Erythroblast (primary cell): ENCODE measurements at regions not wholly inside any gene's neighbourhood (a gene's known extent, or its start where the extent isn't known, plus 50 kb on each side); places are given as distances from the start of the nearest gene placed in this dataset.

ENCODE experiments used
- DNase-seq, 2 experiments: peaks; one replicate each; lab custom pipeline; 2025; lab: John Stamatoyannopoulos, UW
- GATA1 ChIP-seq: IDR thresholded peaks from 2 replicates; pipeline ENCODE4 v1.6.1; 2011; ENCODE audit warnings: low read depth, mild to moderate bottlenecking, control low read depth, low read length, moderate library complexity
- POLR2A ChIP-seq: IDR thresholded peaks from 2 replicates; pipeline ENCODE4 v1.6.1; 2011; ENCODE audit warnings: mild to moderate bottlenecking, low read length

DNA sequence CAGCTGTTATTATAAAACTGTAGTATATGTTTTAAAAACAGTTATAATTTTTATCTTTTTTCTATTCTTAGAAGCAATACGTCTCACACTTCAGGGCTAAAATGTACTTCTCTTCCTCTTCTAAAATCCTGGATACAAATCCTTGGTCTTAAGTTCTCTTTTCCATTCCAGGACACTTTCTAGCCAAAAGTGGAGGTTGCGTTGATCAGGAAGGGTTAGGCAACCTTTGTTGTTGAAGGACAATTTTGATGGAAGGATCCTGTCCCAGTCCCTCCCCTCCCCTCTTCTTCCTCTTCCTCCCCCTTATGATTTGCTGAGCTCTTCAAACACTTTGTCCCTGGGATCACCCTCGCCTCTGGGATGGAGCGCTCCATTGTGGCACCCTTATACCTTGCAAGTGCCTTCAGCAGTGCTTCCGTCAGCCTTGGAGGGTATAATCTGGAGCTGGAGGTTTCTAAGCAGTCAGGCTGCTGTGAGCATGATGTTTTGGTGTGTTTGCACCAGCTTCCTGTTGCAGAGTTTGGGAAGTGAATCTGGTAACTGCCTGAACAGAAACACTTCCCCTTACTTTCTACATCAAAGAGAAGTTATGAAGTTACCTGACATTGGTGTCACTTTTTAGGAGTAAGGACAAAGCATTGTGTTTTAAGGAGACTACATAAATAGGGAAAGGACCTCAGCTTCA lies 87.4 kb upstream of the SLC38A2 start:
- TF ChIP-seq POLR2A (no peak), GATA1 (no peak)
- no peak for DNase-seq

- no peak for DNase-seq
- TF ChIP-seq GATA1 = no peak
- no peak for TF ChIP-seq POLR2A
Measured at GRCh38 chr12:46459111-46459510, 86.5 kb upstream of the SLC38A2 start.

GRCh38 chr12:46458500-46459102 lies 86.0 kb upstream of the SLC38A2 start:
- DNase-seq = no peak
- no peak for TF ChIP-seq GATA1
- TF ChIP-seq POLR2A = no peak

GRCh38 chr12:46457958-46458357 lies 85.4 kb upstream of the SLC38A2 start:
- DNase-seq = no peak

DNA sequence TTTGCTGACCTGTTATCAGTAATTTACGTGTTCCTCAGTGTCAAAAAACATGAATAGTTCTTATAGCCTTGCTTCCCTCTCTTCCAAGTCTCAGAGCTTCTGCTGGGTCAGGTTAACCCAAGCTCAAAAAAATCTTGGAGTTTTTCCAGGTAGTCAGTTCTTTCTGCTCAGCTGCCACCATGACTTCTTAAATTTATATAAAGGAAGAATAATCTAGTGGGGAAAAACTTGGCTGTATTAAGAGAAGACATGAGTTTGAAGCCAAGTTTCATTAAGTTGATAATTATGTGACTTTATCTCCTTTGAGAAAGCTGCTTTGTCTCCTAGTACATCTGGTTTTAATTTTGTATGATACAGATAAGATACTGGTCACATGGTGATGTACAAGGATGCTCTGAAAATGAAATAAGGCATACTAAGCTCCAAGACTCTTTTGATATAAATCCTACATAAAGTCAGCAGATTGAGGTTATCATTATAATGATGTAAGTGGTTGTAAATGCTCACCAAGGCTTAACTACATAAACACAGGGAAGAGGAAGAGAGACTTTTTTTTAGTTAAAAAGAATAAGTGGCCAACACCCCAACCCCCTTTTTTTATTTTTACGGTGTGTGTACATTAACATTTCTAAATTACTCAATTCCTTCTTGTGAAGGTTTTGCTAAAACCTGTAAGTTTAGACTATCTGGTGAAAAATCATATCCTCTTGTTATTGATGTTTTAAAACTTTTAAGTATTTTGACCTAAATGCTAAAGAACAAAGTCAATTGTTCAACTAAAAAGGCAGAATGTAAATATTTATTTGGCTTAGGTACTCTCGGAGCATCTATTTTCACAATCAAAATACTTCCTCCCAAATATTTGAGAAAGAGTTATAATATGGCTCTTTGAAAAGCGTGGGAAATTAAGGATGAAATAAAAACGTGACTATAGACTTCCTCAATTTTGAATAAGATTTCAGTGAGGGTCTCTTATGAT lies 84.1 kb upstream of the SLC38A2 start:
- DNase-seq = peak; percentile 11 to 19
- no peak for TF ChIP-seq POLR2A
- no peak for TF ChIP-seq GATA1

More at GRCh38 chr12:46457958-46458357, 85.4 kb upstream of the SLC38A2 start:
- TF ChIP-seq POLR2A = no peak
- no peak for TF ChIP-seq GATA1

- TF ChIP-seq GATA1 (no peak), POLR2A (no peak)
Measured at GRCh38 chr12:46455648-46456352, 83.2 kb upstream of the SLC38A2 start.

GRCh38 chr12:46454981-46455380 lies 82.4 kb upstream of the SLC38A2 start:
- no peak for TF ChIP-seq GATA1
- no peak for TF ChIP-seq POLR2A
- no peak for DNase-seq

More at GRCh38 chr12:46455648-46456352, 83.2 kb upstream of the SLC38A2 start:
- no peak for DNase-seq

DNA sequence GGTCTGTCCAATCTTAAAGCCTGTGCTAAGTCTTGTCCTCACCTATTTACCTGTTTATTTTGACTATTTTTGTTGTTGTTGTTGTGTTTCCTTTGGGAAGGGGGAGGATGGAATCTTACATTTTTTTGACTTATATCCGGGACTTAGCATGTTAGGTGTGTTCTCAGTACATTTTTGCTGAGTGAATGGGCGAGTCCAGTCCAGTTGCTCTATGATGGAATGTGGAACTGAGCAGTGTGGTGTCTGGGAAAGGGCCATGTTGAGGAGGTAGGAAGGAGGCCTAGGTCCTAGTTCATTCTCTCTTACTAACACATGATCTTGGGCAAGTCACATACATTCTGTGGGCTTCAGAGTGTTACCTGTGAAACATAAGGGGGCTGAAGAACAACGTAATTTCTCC lies 80.9 kb upstream of the SLC38A2 start:
- TF ChIP-seq POLR2A (no peak), GATA1 (no peak)
- no peak for DNase-seq

DNA sequence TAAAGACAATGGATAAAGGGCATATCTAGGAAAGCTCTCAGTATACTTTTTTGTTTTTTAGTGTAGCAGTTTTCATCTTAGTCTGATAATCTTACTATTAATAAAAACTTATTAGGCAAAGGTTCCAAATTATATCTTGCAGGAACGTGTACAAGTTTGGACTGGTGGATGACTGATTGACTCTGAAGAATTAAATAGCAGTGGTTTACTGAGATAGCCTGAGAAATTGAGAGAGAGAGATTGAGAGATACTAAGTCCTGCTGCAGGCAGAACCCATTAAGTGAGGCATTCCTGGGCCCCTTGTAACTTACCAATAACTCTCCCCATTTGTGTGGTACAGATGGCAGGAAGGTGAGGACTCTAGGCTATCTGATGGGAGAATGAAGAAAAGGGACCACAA lies 80.2 kb upstream of the SLC38A2 start:
- DNase-seq = no peak
- TF ChIP-seq GATA1 (no peak), POLR2A (no peak)

DNA sequence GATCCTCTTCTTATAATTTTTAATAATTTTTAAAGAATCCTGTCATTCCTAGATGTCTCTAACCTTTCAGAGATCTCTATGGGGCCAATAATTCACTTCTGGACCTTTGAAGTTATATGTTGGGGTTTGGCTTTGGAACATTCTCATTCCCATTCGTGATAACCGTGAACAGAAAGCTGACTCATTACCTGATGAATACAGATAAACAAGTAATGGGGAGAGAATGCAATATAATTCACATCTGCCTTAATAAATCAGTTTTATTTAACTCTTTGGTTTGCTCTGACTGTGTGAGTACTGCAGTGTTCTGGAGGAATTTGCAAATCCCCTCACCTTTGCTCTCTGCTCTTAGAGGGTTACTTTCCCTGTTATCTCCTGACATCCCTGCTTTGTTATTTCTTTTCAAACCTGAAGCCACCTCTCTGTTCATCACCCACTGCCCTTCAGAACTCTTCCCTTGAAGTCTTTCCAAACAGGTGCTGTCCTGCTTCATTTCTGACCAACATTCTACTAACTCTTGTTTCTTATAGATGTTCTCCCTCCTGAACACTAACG lies 79.6 kb upstream of the SLC38A2 start:
- DNase-seq = no peak
- no peak for TF ChIP-seq GATA1

DNA sequence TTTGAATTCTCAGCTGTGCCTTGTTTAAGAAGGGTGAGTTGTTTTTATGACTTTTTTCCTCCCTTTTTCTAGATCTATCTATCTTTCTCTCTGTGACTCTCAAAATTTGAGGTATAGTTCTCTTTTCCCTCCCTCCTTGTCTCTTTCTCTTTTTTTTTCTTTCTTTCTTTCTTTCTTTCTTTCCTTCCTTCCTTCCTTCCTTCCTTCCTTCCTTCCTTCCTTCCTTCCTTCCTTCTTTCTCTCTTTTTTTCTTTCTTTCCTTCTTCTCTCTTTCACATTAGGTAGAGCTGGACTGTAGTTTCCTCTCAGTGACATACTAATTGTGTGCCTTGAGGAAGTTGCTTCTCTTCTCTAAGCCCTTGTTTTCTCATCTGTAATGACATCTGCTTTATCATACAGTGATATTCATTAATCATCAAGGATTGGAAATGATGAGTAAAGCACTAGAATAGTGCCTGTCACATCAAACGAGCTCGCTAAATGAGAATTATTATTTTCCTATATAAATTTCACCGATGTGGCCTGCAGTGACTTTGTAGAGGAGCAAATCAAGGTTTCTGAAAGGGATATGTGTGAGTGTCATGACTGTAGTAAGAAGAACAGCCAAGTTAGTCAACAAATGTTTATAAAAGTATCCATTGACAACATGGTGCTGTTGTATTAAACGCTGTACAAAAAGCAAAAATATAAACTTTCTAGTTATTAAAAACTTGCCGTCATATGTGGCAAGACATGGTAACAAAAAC lies 78.9 kb upstream of the SLC38A2 start:
- TF ChIP-seq GATA1 = no peak
- TF ChIP-seq POLR2A = no peak
- DNase-seq = no peak

- TF ChIP-seq POLR2A = no peak
- TF ChIP-seq GATA1 = no peak
- peak in 1 of 2 experiments; percentile 30 for DNase-seq
Measured at GRCh38 chr12:46450279-46450748, 77.7 kb upstream of the SLC38A2 start.
